Endodermal cell (in vitro differentiated cells): ENCODE measurements at regions not wholly inside any gene's neighbourhood (a gene's known extent, or its start where the extent isn't known, plus 50 kb on each side); places are given as distances from the start of the nearest gene placed in this dataset.

Experiments
- DNase-seq: peaks from one replicate; pipeline ENCODE4 v3.0.0-alpha.2; 2017
- H3K27ac ChIP-seq: 2 replicates; pipeline ENCODE4 v1.5.1; 2013; ENCODE audit warnings: mild to moderate bottlenecking, low read depth, low read length, moderate library complexity
- H3K27me3 ChIP-seq: 2 replicates; pipeline ENCODE4 v1.6.1; 2013; ENCODE audit warnings: mild to moderate bottlenecking, low read length, moderate library complexity; ENCODE audit not compliant: insufficient read depth, control insufficient read depth, poor library complexity, severe bottlenecking
- H3K36me3 ChIP-seq: 2 replicates; pipeline ENCODE4 v1.7.0; 2013; ENCODE audit warnings: mild to moderate bottlenecking, low read length, moderate library complexity; ENCODE audit not compliant: control insufficient read depth, insufficient read depth
- H3K4me1 ChIP-seq: one replicate; pipeline ENCODE4 v1.7.0; 2013; ENCODE audit warnings: low read length; ENCODE audit not compliant: control insufficient read depth, insufficient read depth
- H3K4me3 ChIP-seq: 2 replicates; pipeline ENCODE4 v1.5.1; 2013; ENCODE audit warnings: mild to moderate bottlenecking, low read length, moderate library complexity
- H3K9ac ChIP-seq: 2 replicates; pipeline ENCODE4 v1.6.1; 2013; ENCODE audit warnings: mild to moderate bottlenecking, low read length, moderate library complexity; ENCODE audit not compliant: poor library complexity, severe bottlenecking; ENCODE audit errors: extremely low read depth
- H3K9me3 ChIP-seq: 2 replicates; pipeline ENCODE4 v1.6.1; 2013; ENCODE audit warnings: mild to moderate bottlenecking, low read length, moderate library complexity; ENCODE audit not compliant: control insufficient read depth
- H3K27ac Mint-ChIP-seq: 2 replicates; pipeline ENCODE4 v1.8.0; 2020; ENCODE audit warnings: mixed read lengths
- H3K27me3 Mint-ChIP-seq: 2 replicates; pipeline ENCODE4 v1.8.0; 2021; ENCODE audit warnings: mild to moderate bottlenecking, mixed read lengths; ENCODE audit not compliant: insufficient read depth
- H3K36me3 Mint-ChIP-seq: 2 replicates; pipeline ENCODE4 v1.8.0; 2020; ENCODE audit warnings: low read depth, mixed read lengths
- H3K4me1 Mint-ChIP-seq: 2 replicates; pipeline ENCODE4 v1.8.0; 2020; ENCODE audit warnings: mixed read lengths
- H3K4me3 Mint-ChIP-seq: 2 replicates; pipeline ENCODE4 v1.8.0; 2020; ENCODE audit warnings: mild to moderate bottlenecking, moderate library complexity, mixed read lengths
- H3K9me3 Mint-ChIP-seq: 2 replicates; pipeline ENCODE4 v1.8.0; 2020; ENCODE audit warnings: mild to moderate bottlenecking, mixed read lengths
- CTCF ChIP-seq: fragments of 200-600 bp; sonication (generic); conservative IDR thresholded peaks from 2 replicates; pipeline ENCODE4 v1.5.0; 2021; ENCODE audit warnings: antibody characterized with exemption, mild to moderate bottlenecking
- WGBS, 2 experiments: methylation state at CpG; one replicate each; pipeline versions ENCODE4 v1.1.5 to v1.1.7; 2013; ENCODE audit warnings: missing lambda C conversion rate in 2 of 2, mixed read lengths in 1 of 2; ENCODE audit not compliant: insufficient coverage in 1 of 2, insufficient read length in 1 of 2; 5-methylcytosine and 5-hydroxymethylcytosine counted together

GRCh38 chr11:122007601-122008071 is 108.4 kb downstream of the BLID start:
- Histone ChIP-seq H3K4me3 (no peak overlapping the region), H3K27ac (no peak overlapping the region), H3K9me3 (no peaks in the 10 kb centered on the region), H3K36me3 (no peaks in the 10 kb centered on the region), H3K9ac (no peak overlapping the region), H3K27me3 (no peaks in the 10 kb centered on the region), H3K4me1 (no peaks in the 10 kb centered on the region)
- no peak overlapping the region for H3K4me3 Mint-ChIP-seq
- peaks cover 4% of the 10 kb centered on the region for H3K4me1 Mint-ChIP-seq
- H3K36me3 Mint-ChIP-seq, result no peaks in the 10 kb centered on the region
- H3K27me3 Mint-ChIP-seq, result no peaks in the 10 kb centered on the region
- WGBS, 2 experiments, result 80 to 90% methylated on average over 3 to 4 of the region's 4 CpGs
- no peak for TF ChIP-seq CTCF
- no peaks in the 10 kb centered on the region for H3K9me3 Mint-ChIP-seq
- H3K27ac Mint-ChIP-seq, result no peak overlapping the region
- no peak for DNase-seq

GRCh38 chr11:122004446-122004845 is 111.6 kb downstream of the BLID start:
- no peaks in the 10 kb centered on the region for H3K9me3 Mint-ChIP-seq
- no peaks in the 10 kb centered on the region for H3K4me1 Mint-ChIP-seq
- Histone ChIP-seq H3K4me3 (no peak overlapping the region), H3K27me3 (no peaks in the 10 kb centered on the region), H3K27ac (no peak overlapping the region), H3K4me1 (no peaks in the 10 kb centered on the region), H3K36me3 (no peaks in the 10 kb centered on the region), H3K9ac (no peak overlapping the region), H3K9me3 (no peaks in the 10 kb centered on the region)
- no peak for DNase-seq
- H3K27ac Mint-ChIP-seq, result no peak overlapping the region
- no peak for TF ChIP-seq CTCF
- no peak overlapping the region for H3K4me3 Mint-ChIP-seq
- 97 to 100% methylated on average over 1 of the region's 1 CpG for WGBS, 2 experiments
- H3K36me3 Mint-ChIP-seq, result no peaks in the 10 kb centered on the region
- H3K27me3 Mint-ChIP-seq, result no peaks in the 10 kb centered on the region

- Histone ChIP-seq H3K27me3 (no peaks in the 10 kb centered on the region), H3K4me1 (no peaks in the 10 kb centered on the region), H3K4me3 (no peak overlapping the region), H3K36me3 (no peaks in the 10 kb centered on the region), H3K27ac (no peak overlapping the region), H3K9me3 (no peaks in the 10 kb centered on the region), H3K9ac (no peak overlapping the region)
- Mint-ChIP-seq H3K9me3 (no peaks in the 10 kb centered on the region), H3K4me1 (no peaks in the 10 kb centered on the region), H3K4me3 (no peak overlapping the region), H3K27ac (no peak overlapping the region), H3K36me3 (no peaks in the 10 kb centered on the region), H3K27me3 (no peaks in the 10 kb centered on the region)
- WGBS, 2 experiments, result 67 to 88% methylated on average over 1 of the region's 1 CpG
- TF ChIP-seq CTCF, result no peak
- DNase-seq, result no peak
These were observed 113.1 kb downstream of the BLID start for GRCh38 chr11:122002926-122003325.
